ENCODE measurements at regions not wholly inside any gene's neighbourhood (a gene's known extent, or its start where the extent isn't known, plus 50 kb on each side); places are given as distances from the start of the nearest gene placed in this dataset.
"Not testable (repeated sequence)": the region's sequence is repeated elsewhere in the genome, so short reads cannot be mapped to it uniquely, and the experiment has no call there.

GRCh38 chr7:93728292-93728691, 153.8 kb upstream of the CALCR start:
- Histone ChIP-seq H3K4me3 (ENCODE audit: low read length in 2 of 2) (no peak overlapping the region), H3K27ac (ENCODE audit: low read depth in 1 of 2, low read length in 2 of 2) (no peak overlapping the region), H3K27me3 (ENCODE audit: control insufficient read depth in 1 of 2, insufficient read depth in 2 of 2, low read length in 1 of 2) (no peaks in the 10 kb centered on the region), H3K4me1 (ENCODE audit: control insufficient read depth in 1 of 2, insufficient read depth in 2 of 2, low read length in 2 of 2) (no peaks in the 10 kb centered on the region), H3K9me3 (ENCODE audit: control insufficient read depth, low read length) (no peaks in the 10 kb centered on the region), H3K36me3 (ENCODE audit: control insufficient read depth in 1 of 2, insufficient read depth in 2 of 2, low read length in 1 of 2) (no peaks in the 10 kb centered on the region)
- DNase-seq, result no peak
- intact Hi-C loops (cut with DNase I), result no loop called here
- 75 to 76% methylated on average over 2 of the region's 2 CpGs for WGBS, 2 donors
- ATAC-seq (ENCODE audit: low FRiP score), result no peak

GRCh38 chr7:93725954-93726353, 151.4 kb upstream of the CALCR start:
- H3K27ac ChIP-seq (ENCODE audit: low read depth in 1 of 2, low read length in 2 of 2), result no peak overlapping the region
- H3K9me3 ChIP-seq (ENCODE audit: control insufficient read depth, low read length), result no peaks in the 10 kb centered on the region
- intact Hi-C loops (cut with DNase I), result no loop called here
- H3K4me3 ChIP-seq (ENCODE audit: low read length in 2 of 2), result no peak overlapping the region
- no peaks in the 10 kb centered on the region for H3K36me3 ChIP-seq (ENCODE audit: control insufficient read depth in 1 of 2, insufficient read depth in 2 of 2, low read length in 1 of 2)
- no peaks in the 10 kb centered on the region for H3K27me3 ChIP-seq (ENCODE audit: control insufficient read depth in 1 of 2, insufficient read depth in 2 of 2, low read length in 1 of 2)
- H3K4me1 ChIP-seq (ENCODE audit: control insufficient read depth in 1 of 2, insufficient read depth in 2 of 2, low read length in 2 of 2), result no peaks in the 10 kb centered on the region
- 83 to 87% methylated on average over 4 of the region's 4 CpGs for WGBS, 2 donors
- DNase-seq (no peak), ATAC-seq (ENCODE audit: low FRiP score) (no peak)

GRCh38 chr7:93723424-93724124, 149.1 kb upstream of the CALCR start:
- Histone ChIP-seq H3K36me3 (ENCODE audit: control insufficient read depth in 1 of 2, insufficient read depth in 2 of 2, low read length in 1 of 2) (no peaks in the 10 kb centered on the region), H3K9me3 (ENCODE audit: control insufficient read depth, low read length) (no peaks in the 10 kb centered on the region), H3K27ac (ENCODE audit: low read depth in 1 of 2, low read length in 2 of 2) (no peak overlapping the region), H3K4me1 (ENCODE audit: control insufficient read depth in 1 of 2, insufficient read depth in 2 of 2, low read length in 2 of 2) (no peaks in the 10 kb centered on the region), H3K27me3 (ENCODE audit: control insufficient read depth in 1 of 2, insufficient read depth in 2 of 2, low read length in 1 of 2) (no peaks in the 10 kb centered on the region), H3K4me3 (ENCODE audit: low read length in 2 of 2) (no peak overlapping the region)
- ATAC-seq (ENCODE audit: low FRiP score) (no peak), DNase-seq (no peak)
- intact Hi-C loops (cut with DNase I), result no loop called here
- 33 to 37% methylated on average over 3 of the region's 3 CpGs for WGBS, 2 donors

GRCh38 chr7:93720106-93720505, 145.6 kb upstream of the CALCR start:
- H3K36me3 ChIP-seq (ENCODE audit: control insufficient read depth in 1 of 2, insufficient read depth in 2 of 2, low read length in 1 of 2), result no peaks in the 10 kb centered on the region

GRCh38 chr7:93719546-93719945, 145.0 kb upstream of the CALCR start:
- H3K36me3 ChIP-seq (ENCODE audit: control insufficient read depth in 1 of 2, insufficient read depth in 2 of 2, low read length in 1 of 2), result no peaks in the 10 kb centered on the region
- ATAC-seq (ENCODE audit: low FRiP score) (no peak), DNase-seq (no peak)
- H3K27ac ChIP-seq (ENCODE audit: low read depth in 1 of 2, low read length in 2 of 2), result no peak overlapping the region
- H3K4me3 ChIP-seq (ENCODE audit: low read length in 2 of 2), result no peak overlapping the region
- no peaks in the 10 kb centered on the region for H3K27me3 ChIP-seq (ENCODE audit: control insufficient read depth in 1 of 2, insufficient read depth in 2 of 2, low read length in 1 of 2)
- 36% methylated on average over 1 of the region's 1 CpG for WGBS, 2 donors
- intact Hi-C loops (cut with DNase I), result loop anchor here in 1 of 2 donors (10.0 kb wide), 1 partner anchor 375 kb away; no protein-coding TSS in a partner anchor
- no peaks in the 10 kb centered on the region for H3K9me3 ChIP-seq (ENCODE audit: control insufficient read depth, low read length)
- no peaks in the 10 kb centered on the region for H3K4me1 ChIP-seq (ENCODE audit: control insufficient read depth in 1 of 2, insufficient read depth in 2 of 2, low read length in 2 of 2)

More at GRCh38 chr7:93720106-93720505, 145.6 kb upstream of the CALCR start:
- Histone ChIP-seq H3K4me1 (ENCODE audit: control insufficient read depth in 1 of 2, insufficient read depth in 2 of 2, low read length in 2 of 2) (no peaks in the 10 kb centered on the region), H3K9me3 (ENCODE audit: control insufficient read depth, low read length) (no peaks in the 10 kb centered on the region), H3K27me3 (ENCODE audit: control insufficient read depth in 1 of 2, insufficient read depth in 2 of 2, low read length in 1 of 2) (no peaks in the 10 kb centered on the region), H3K27ac (ENCODE audit: low read depth in 1 of 2, low read length in 2 of 2) (no peak overlapping the region), H3K4me3 (ENCODE audit: low read length in 2 of 2) (no peak overlapping the region)
- ATAC-seq (ENCODE audit: low FRiP score) (no peak), DNase-seq (no peak)
- intact Hi-C loops (cut with DNase I), result no loop called here

- DNase-seq (no peak), ATAC-seq (ENCODE audit: low FRiP score) (no peak)
- H3K4me3 ChIP-seq (ENCODE audit: low read length in 2 of 2), result no peak overlapping the region
- H3K4me1 ChIP-seq (ENCODE audit: control insufficient read depth in 1 of 2, insufficient read depth in 2 of 2, low read length in 2 of 2), result no peaks in the 10 kb centered on the region
- no peaks in the 10 kb centered on the region for H3K9me3 ChIP-seq (ENCODE audit: control insufficient read depth, low read length)
- H3K27ac ChIP-seq (ENCODE audit: low read depth in 1 of 2, low read length in 2 of 2), result no peak overlapping the region
- H3K36me3 ChIP-seq (ENCODE audit: control insufficient read depth in 1 of 2, insufficient read depth in 2 of 2, low read length in 1 of 2), result no peaks in the 10 kb centered on the region
- intact Hi-C loops (cut with DNase I), result loop anchor here in 1 of 2 donors (10.0 kb wide), 1 partner anchor 377 kb away; no protein-coding TSS in a partner anchor
- 56 to 61% methylated on average over 1 of the region's 1 CpG for WGBS, 2 donors
- no peaks in the 10 kb centered on the region for H3K27me3 ChIP-seq (ENCODE audit: control insufficient read depth in 1 of 2, insufficient read depth in 2 of 2, low read length in 1 of 2)
These were observed 142.8 kb upstream of the CALCR start for GRCh38 chr7:93717217-93717900.

GRCh38 chr7:93715234-93715633, 140.7 kb upstream of the CALCR start:
- no peak overlapping the region for H3K4me3 ChIP-seq (ENCODE audit: low read length in 2 of 2)
- intact Hi-C loops (cut with DNase I), result loop anchor here in 1 of 2 donors (10.0 kb wide), 1 partner anchor 380 kb away; no protein-coding TSS in a partner anchor
- peak; percentile 58 to 81 for DNase-seq
- H3K36me3 ChIP-seq (ENCODE audit: control insufficient read depth in 1 of 2, insufficient read depth in 2 of 2, low read length in 1 of 2), result no peaks in the 10 kb centered on the region
- no peaks in the 10 kb centered on the region for H3K9me3 ChIP-seq (ENCODE audit: control insufficient read depth, low read length)
- ATAC-seq (ENCODE audit: low FRiP score), result no peak
- WGBS, 2 donors, result 31 to 37% methylated on average over 6 of the region's 6 CpGs
- H3K27ac ChIP-seq (ENCODE audit: low read depth in 1 of 2, low read length in 2 of 2), result no peak overlapping the region
- no peaks in the 10 kb centered on the region for H3K4me1 ChIP-seq (ENCODE audit: control insufficient read depth in 1 of 2, insufficient read depth in 2 of 2, low read length in 2 of 2)
- H3K27me3 ChIP-seq (ENCODE audit: control insufficient read depth in 1 of 2, insufficient read depth in 2 of 2, low read length in 1 of 2), result no peaks in the 10 kb centered on the region

- ATAC-seq (ENCODE audit: low FRiP score) (no peak), DNase-seq (no peak)
- WGBS, 2 donors, result 61 to 65% methylated on average over 5 of the region's 5 CpGs
- no peaks in the 10 kb centered on the region for H3K27me3 ChIP-seq (ENCODE audit: control insufficient read depth in 1 of 2, insufficient read depth in 2 of 2, low read length in 1 of 2)
- intact Hi-C loops (cut with DNase I), result loop anchor here in 1 of 2 donors (10.0 kb wide), 1 partner anchor 383 kb away; no protein-coding TSS in a partner anchor
- H3K9me3 ChIP-seq (ENCODE audit: control insufficient read depth, low read length), result no peaks in the 10 kb centered on the region
- no peak overlapping the region for H3K4me3 ChIP-seq (ENCODE audit: low read length in 2 of 2)
- no peaks in the 10 kb centered on the region for H3K36me3 ChIP-seq (ENCODE audit: control insufficient read depth in 1 of 2, insufficient read depth in 2 of 2, low read length in 1 of 2)
- no peak overlapping the region for H3K27ac ChIP-seq (ENCODE audit: low read depth in 1 of 2, low read length in 2 of 2)
- H3K4me1 ChIP-seq (ENCODE audit: control insufficient read depth in 1 of 2, insufficient read depth in 2 of 2, low read length in 2 of 2), result no peaks in the 10 kb centered on the region
These were observed 137.4 kb upstream of the CALCR start for GRCh38 chr7:93711926-93712325.

GRCh38 chr7:93708255-93708654, 133.7 kb upstream of the CALCR start:
- DNase-seq; H3K4me1 ChIP-seq (ENCODE audit: control insufficient read depth in 1 of 2, insufficient read depth in 2 of 2, low read length in 2 of 2); H3K9me3 ChIP-seq (ENCODE audit: control insufficient read depth, low read length); H3K27me3 ChIP-seq (ENCODE audit: control insufficient read depth in 1 of 2, insufficient read depth in 2 of 2, low read length in 1 of 2); intact Hi-C loops (cut with DNase I); H3K27ac ChIP-seq (ENCODE audit: low read depth in 1 of 2, low read length in 2 of 2); H3K36me3 ChIP-seq (ENCODE audit: control insufficient read depth in 1 of 2, insufficient read depth in 2 of 2, low read length in 1 of 2); ATAC-seq (ENCODE audit: low FRiP score); H3K4me3 ChIP-seq (ENCODE audit: low read length in 2 of 2): not testable (repeated sequence)
- 81 to 82% methylated on average over 5 of the region's 5 CpGs for WGBS, 2 donors
